GM23338 (cell line): ENCODE measurements at regions not wholly inside any gene's neighbourhood (a gene's known extent, or its start where the extent isn't known, plus 50 kb on each side); places are given as distances from the start of the nearest gene placed in this dataset.

ENCODE experiments used
- ATAC-seq: fragments of 200-7000 bp; cut with Tn5 transposase; 3 replicates; pipeline ENCODE4 v1.9.1; 2020
- DNase-seq: peaks from one replicate; pipeline ENCODE4 v3.0.0-alpha.2; 2015; ENCODE audit warnings: low spot score
- H2AFZ ChIP-seq: fragments of 200-600 bp; sonication (generic); 2 replicates; pipeline ENCODE4 v1.8.0; 2016; ENCODE audit warnings: antibody characterized with exemption, mild to moderate bottlenecking, moderate library complexity
- H3F3A ChIP-seq: fragments of 200-600 bp; sonication (generic); replicated peaks from 2 replicates; pipeline ENCODE4 v1.8.0; 2017; ENCODE audit warnings: antibody characterized with exemption, mixed run types, low read depth
- H3K27ac ChIP-seq: fragments of 200-600 bp; sonication (generic); 2 replicates; pipeline ENCODE4 v1.6.1; 2016; ENCODE audit warnings: low read depth
- H3K27me3 ChIP-seq: fragments of 200-600 bp; sonication (generic); 2 replicates; pipeline ENCODE4 v1.8.0; 2016; ENCODE audit warnings: mild to moderate bottlenecking, mixed run types, moderate library complexity; ENCODE audit not compliant: insufficient read depth
- H3K36me3 ChIP-seq: fragments of 200-600 bp; sonication (generic); 2 replicates; pipeline ENCODE4 v1.8.0; 2016; ENCODE audit warnings: mild to moderate bottlenecking; ENCODE audit not compliant: insufficient read depth
- H3K4me1 ChIP-seq: fragments of 200-600 bp; sonication (generic); 2 replicates; pipeline ENCODE4 v1.8.0; 2016; ENCODE audit warnings: mild to moderate bottlenecking, moderate library complexity; ENCODE audit not compliant: insufficient read depth
- H3K4me2 ChIP-seq: fragments of 200-600 bp; sonication (generic); 2 replicates; pipeline ENCODE4 v1.7.1; 2017; ENCODE audit warnings: mixed run types
- H3K4me3 ChIP-seq: fragments of 200-600 bp; sonication (generic); 2 replicates; pipeline ENCODE4 v1.6.1; 2016; ENCODE audit warnings: mixed run types
- H3K79me2 ChIP-seq: fragments of 200-600 bp; sonication (generic); replicated peaks from 2 replicates; pipeline ENCODE4 v1.8.0; 2017; ENCODE audit warnings: mild to moderate bottlenecking; ENCODE audit not compliant: insufficient read depth
- H3K9me2 ChIP-seq: fragments of 200-600 bp; sonication (generic); 2 replicates; pipeline ENCODE4 v1.8.0; 2017; ENCODE audit not compliant: insufficient read depth
- H4K20me1 ChIP-seq: fragments of 200-600 bp; sonication (generic); replicated peaks from 2 replicates; pipeline ENCODE4 v1.8.0; 2017; ENCODE audit warnings: mild to moderate bottlenecking; ENCODE audit not compliant: insufficient read depth
- H3K27ac Mint-ChIP-seq: 2 replicates; pipeline ENCODE4 v1.8.0; 2020; ENCODE audit warnings: inconsistent platforms, mild to moderate bottlenecking, moderate library complexity, mixed read lengths
- H3K27me3 Mint-ChIP-seq: 3 replicates; pipeline ENCODE4 v1.8.0; 2022; ENCODE audit warnings: low read depth, mild to moderate bottlenecking, moderate library complexity, mixed read lengths, inconsistent platforms; ENCODE audit not compliant: insufficient read depth, poor library complexity
- H3K36me3 Mint-ChIP-seq: 3 replicates; pipeline ENCODE4 v1.8.0; 2021; ENCODE audit warnings: low read depth, mild to moderate bottlenecking, inconsistent platforms, moderate library complexity, mixed read lengths
- H3K4me1 Mint-ChIP-seq: 3 replicates; pipeline ENCODE4 v1.8.0; 2020; ENCODE audit warnings: mild to moderate bottlenecking, inconsistent platforms, mixed read lengths
- H3K4me3 Mint-ChIP-seq: 3 replicates; pipeline ENCODE4 v1.8.0; 2021; ENCODE audit warnings: moderate library complexity, mild to moderate bottlenecking, inconsistent platforms, mixed read lengths
- H3K9me3 Mint-ChIP-seq: 3 replicates; pipeline ENCODE4 v1.8.0; 2020; ENCODE audit warnings: moderate library complexity, mild to moderate bottlenecking, inconsistent platforms, mixed read lengths
- CREB1 ChIP-seq: fragments of 250-450 bp; sonication (Bioruptor Pico); IDR thresholded peaks from 2 replicates; pipeline ENCODE4 v1.5.0; 2020; ENCODE audit warnings: low read depth, mild to moderate bottlenecking, moderate library complexity
- CTCF ChIP-seq, 2 experiments: fragments of 200-600 bp in 1 of 2; sonication (generic) in 1 of 2; conservative IDR thresholded peaks; 2 replicates each; pipeline versions ENCODE4 v1.5.1 to v1.6.1; 2016 to 2017; ENCODE audit warnings: antibody characterized with exemption in 2 of 2, low read depth in 2 of 2, mild to moderate bottlenecking in 2 of 2, moderate library complexity in 1 of 2
- ETS1 ChIP-seq: IDR thresholded peaks from 2 replicates; pipeline ENCODE4 v1.6.1; 2016; ENCODE audit warnings: antibody characterized with exemption
- EZH2 ChIP-seq: fragments of 200-600 bp; sonication (generic); IDR thresholded peaks from one replicate; pipeline ENCODE4 v1.8.0; 2017; ENCODE audit warnings: antibody characterized with exemption, mild to moderate bottlenecking, low read depth; ENCODE audit not compliant: unreplicated experiment
- EZH2phosphoT487 ChIP-seq: fragments of 200-600 bp; sonication (generic); IDR thresholded peaks from one replicate; pipeline ENCODE4 v1.8.1; 2018; ENCODE audit warnings: antibody characterized with exemption; ENCODE audit not compliant: unreplicated experiment
- JUNB ChIP-seq: IDR thresholded peaks from one replicate; pipeline ENCODE4 v1.6.1; 2016; ENCODE audit warnings: antibody characterized with exemption; ENCODE audit not compliant: unreplicated experiment
- NANOG ChIP-seq: IDR thresholded peaks from 2 replicates; pipeline ENCODE4 v1.6.1; 2016; ENCODE audit warnings: antibody characterized with exemption, borderline replicate concordance
- POLR2AphosphoS5 ChIP-seq: IDR thresholded peaks from 2 replicates; pipeline ENCODE4 v1.6.1; 2016; ENCODE audit warnings: antibody characterized with exemption, low read depth
- REST ChIP-seq: IDR thresholded peaks from one replicate; pipeline ENCODE4 v1.6.1; 2018; ENCODE audit warnings: antibody characterized with exemption; ENCODE audit not compliant: unreplicated experiment
- STAT1 ChIP-seq: IDR thresholded peaks from one replicate; pipeline ENCODE4 v1.6.1; 2016; ENCODE audit warnings: antibody characterized with exemption; ENCODE audit not compliant: unreplicated experiment
- ZNF114 ChIP-seq: fragments of 250-450 bp; sonication (Bioruptor Pico); IDR thresholded peaks from 2 replicates; pipeline ENCODE4 v1.5.0; 2020; ENCODE audit warnings: mild to moderate bottlenecking, moderate library complexity
- ZNF331 ChIP-seq: fragments of 250-450 bp; sonication (Bioruptor Pico); IDR thresholded peaks from 2 replicates; pipeline ENCODE4 v1.5.0; 2020; ENCODE audit warnings: low read depth, mild to moderate bottlenecking, moderate library complexity
- ZNF462 ChIP-seq: fragments of 250-450 bp; sonication (Bioruptor Pico); IDR thresholded peaks from 2 replicates; pipeline ENCODE4 v1.5.0; 2020; ENCODE audit warnings: mild to moderate bottlenecking, moderate library complexity

- no peaks in the 10 kb centered on the region for H3K9me2 ChIP-seq
- no peaks in the 10 kb centered on the region; the same call in 2 of the 3 replicates for H3K9me3 Mint-ChIP-seq
- DNase-seq = no peak
- no peak overlapping the region for H3K27ac Mint-ChIP-seq
- H3F3A ChIP-seq = no peaks in the 10 kb centered on the region
- no peaks in the 10 kb centered on the region for H3K79me2 ChIP-seq
- no peaks in the 10 kb centered on the region for H3K36me3 ChIP-seq
- H3K4me1 Mint-ChIP-seq = no peaks in the 10 kb centered on the region
- H3K27me3 ChIP-seq = no peaks in the 10 kb centered on the region
- no peaks in the 10 kb centered on the region for H4K20me1 ChIP-seq
- TF ChIP-seq STAT1 (no peak), ZNF331 (CRISPR knock-in tag) (no peak), REST (no peak), CREB1 (CRISPR knock-in tag) (no peak), ZNF462 (CRISPR knock-in tag) (no peak), CTCF (conservative IDR thresholded peaks at IDR 0.05; ENCODE audit: low read depth in 2 of 2) (no peak), JUNB (no peak), POLR2AphosphoS5 (no peak), ZNF114 (CRISPR knock-in tag) (no peak), EZH2 (no peak), NANOG (no peak), ETS1 (no peak), EZH2phosphoT487 (no peak)
- no peaks in the 10 kb centered on the region for H3K27me3 Mint-ChIP-seq
- H3K36me3 Mint-ChIP-seq = no peaks in the 10 kb centered on the region
- H3K4me3 Mint-ChIP-seq = no peak overlapping the region
- H3K4me3 ChIP-seq = no peak overlapping the region
- no peak overlapping the region for H2AFZ ChIP-seq
- ATAC-seq = no peak
- 0 out of 2 replicates have a peak, but pooled peaks cover 4% of the 10 kb centered on the region for H3K4me1 ChIP-seq
- no peak overlapping the region for H3K27ac ChIP-seq
- H3K4me2 ChIP-seq = no peak overlapping the region
These were observed 235.2 kb downstream of the PLK2 start for GRCh38 chr5:58224661-58225060.
